Fibroblast of pulmonary artery (primary cell): ENCODE measurements at regions not wholly inside any gene's neighbourhood (a gene's known extent, or its start where the extent isn't known, plus 50 kb on each side); places are given as distances from the start of the nearest gene placed in this dataset.

ENCODE experiments used
- DNase-seq: peaks from one replicate; pipeline ENCODE4 v3.0.0-alpha.2; 2010; ENCODE audit warnings: low read depth
- H3K4me3 ChIP-seq: replicated peaks from 2 replicates; pipeline ENCODE4 v1.5.1; 2011; ENCODE audit warnings: low read depth, mild to moderate bottlenecking, control low read depth, low read length, moderate library complexity
- TF ChIP-seq, protein P1 (sequence below): IDR thresholded peaks from 2 replicates; pipeline ENCODE4 v1.5.1; 2011; ENCODE audit warnings: mild to moderate bottlenecking, control low read depth, low read length, inconsistent platforms; ENCODE audit errors: missing control alignments

DNA sequence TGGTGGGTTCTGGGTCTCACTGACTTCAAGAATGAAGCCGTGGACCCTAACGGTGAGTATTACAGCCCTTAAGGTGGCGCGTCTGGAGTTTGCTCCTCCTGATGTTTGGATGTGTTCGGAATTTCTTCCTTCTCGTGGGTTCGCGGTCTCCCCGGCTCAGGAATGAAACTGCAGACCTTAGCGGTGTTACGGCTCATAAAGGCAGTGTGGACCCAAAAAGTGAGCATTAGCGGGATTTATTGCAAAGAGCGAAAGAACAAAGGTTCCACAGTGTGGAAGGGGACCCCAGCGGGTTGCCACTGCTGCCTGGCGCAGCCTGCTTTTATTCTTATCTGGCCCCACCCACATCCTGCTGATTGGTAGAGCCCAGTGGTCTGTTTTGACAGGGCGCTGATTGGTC is 420.5 kb upstream of the BCHE start:
- no peak overlapping the region for H3K4me3 ChIP-seq
- TF ChIP-seq, protein P1, sequence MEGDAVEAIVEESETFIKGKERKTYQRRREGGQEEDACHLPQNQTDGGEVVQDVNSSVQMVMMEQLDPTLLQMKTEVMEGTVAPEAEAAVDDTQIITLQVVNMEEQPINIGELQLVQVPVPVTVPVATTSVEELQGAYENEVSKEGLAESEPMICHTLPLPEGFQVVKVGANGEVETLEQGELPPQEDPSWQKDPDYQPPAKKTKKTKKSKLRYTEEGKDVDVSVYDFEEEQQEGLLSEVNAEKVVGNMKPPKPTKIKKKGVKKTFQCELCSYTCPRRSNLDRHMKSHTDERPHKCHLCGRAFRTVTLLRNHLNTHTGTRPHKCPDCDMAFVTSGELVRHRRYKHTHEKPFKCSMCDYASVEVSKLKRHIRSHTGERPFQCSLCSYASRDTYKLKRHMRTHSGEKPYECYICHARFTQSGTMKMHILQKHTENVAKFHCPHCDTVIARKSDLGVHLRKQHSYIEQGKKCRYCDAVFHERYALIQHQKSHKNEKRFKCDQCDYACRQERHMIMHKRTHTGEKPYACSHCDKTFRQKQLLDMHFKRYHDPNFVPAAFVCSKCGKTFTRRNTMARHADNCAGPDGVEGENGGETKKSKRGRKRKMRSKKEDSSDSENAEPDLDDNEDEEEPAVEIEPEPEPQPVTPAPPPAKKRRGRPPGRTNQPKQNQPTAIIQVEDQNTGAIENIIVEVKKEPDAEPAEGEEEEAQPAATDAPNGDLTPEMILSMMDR = no peak
- no peak for DNase-seq

DNA sequence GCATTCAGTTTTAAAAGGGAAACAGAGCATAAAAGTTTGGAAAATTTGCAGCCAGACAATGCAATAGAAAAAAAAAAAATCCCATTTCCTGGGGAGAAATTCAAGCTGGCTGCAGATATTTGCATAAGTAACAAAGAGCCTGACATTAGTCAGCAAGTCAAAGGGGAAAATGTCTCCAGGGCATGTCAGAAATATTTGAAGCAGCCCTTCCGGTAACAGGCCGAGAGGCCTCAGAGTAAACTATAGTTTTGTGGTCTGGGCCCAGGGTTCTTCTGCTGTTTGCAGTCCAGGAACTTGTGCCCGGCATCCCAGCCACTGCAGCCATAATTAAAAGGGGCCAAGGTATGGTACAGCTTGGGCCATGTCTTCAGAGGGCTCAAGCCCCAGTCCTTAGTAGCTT is 411.6 kb upstream of the BCHE start:
- TF ChIP-seq, protein P1 = no peak
- no peak for DNase-seq
- no peak overlapping the region for H3K4me3 ChIP-seq

DNA sequence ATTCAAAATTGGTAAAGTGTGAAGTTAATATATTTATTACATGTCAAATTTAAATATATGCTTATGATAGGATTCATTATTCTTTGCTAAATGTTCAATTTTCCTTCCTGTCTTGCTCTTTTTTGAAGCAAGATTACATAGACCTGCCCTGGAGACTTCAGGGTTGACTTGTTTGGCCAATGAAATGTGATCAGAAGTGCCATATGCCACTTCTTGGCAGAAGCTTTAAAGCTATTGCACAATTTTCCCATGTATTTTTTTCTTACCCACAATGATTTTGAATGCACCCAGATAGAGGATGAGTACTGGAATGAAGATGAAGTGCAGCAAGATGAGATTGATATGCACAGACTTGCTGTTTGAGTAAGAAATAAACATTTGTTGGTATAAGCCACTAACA is 406.3 kb upstream of the BCHE start:
- no peak overlapping the region for H3K4me3 ChIP-seq
- DNase-seq = no peak
- TF ChIP-seq, protein P1 = no peak

DNA sequence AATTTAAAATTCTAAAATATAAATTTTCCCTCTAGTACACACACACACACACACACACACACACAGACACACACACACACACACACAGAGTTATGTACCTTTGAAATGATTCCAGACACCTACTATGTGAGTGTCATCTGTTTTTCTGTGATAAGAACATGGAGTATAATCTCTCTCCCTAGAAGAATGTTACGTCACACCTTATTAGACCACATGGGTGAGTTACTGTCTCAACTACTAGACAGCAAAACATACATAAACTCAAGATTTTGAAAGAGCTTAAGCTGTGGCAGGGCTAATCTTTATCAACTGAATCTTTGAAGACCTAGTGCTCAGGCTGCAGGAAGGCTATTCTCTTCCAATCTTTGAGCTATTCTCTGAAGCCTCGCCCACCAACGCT is 385.9 kb upstream of the BCHE start:
- H3K4me3 ChIP-seq = no peak overlapping the region
- TF ChIP-seq, protein P1 = no peak
- DNase-seq = no peak

DNA sequence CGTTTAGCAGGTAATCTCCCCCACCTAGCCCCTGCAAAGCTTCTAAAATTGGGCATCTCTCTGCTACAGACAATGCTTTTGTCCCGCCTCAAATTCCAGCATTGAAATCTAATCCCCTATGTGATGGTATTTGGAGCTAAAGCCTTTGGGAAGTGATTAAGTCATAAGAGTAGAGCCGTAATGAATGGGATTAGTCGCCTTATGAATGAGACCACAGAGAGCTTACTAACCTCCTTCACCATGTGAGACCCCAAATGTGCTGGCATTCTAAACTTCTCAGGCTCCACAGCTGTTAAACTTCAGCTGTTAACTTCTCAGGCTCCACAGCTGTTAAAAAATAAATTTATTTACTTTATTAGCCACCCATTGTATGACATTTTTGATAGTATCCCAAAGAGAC is 374.2 kb upstream of the BCHE start:
- TF ChIP-seq, protein P1 = no peak
- H3K4me3 ChIP-seq = no peak overlapping the region
- no peak for DNase-seq

DNA sequence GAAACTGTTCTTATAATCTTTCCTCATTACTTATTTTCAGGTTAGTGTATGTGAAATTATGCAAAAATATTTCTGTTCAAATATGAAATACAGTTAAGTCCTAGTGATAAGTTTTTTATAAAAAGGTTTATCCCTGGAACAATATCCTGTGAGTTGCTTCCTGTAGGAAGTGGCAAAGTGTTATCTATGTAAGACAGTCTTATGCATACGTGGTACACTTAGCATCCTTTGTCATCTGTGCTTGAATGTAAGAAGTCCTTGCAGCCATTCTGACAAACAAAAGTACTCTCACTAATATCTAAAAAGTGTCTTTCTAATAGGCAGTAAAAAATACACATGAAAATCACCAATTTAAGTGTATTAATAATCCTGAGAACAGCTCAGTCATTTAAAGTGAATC is 372.5 kb upstream of the BCHE start:
- no peak for DNase-seq
- TF ChIP-seq, protein P1 = no peak
- no peak overlapping the region for H3K4me3 ChIP-seq

DNA sequence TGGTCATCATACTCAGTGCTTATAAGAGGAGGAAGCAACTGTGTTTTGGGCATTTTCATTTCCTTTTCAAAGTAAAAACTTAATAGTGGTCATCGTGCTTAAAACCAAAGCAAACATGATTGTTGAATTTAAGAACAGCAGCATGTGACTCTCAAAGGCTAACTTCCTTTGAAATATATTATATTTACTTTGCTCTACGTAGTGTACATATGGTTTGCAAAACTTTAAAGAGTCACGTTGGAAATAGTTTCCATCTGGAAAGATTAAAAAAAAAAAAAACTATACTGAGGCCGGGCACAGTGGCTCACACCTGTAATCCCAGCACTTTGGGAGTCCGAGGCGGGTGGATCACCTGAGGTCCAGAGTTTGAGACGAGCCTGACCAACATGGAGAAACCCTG is 367.9 kb upstream of the BCHE start:
- TF ChIP-seq, protein P1 = no peak
- DNase-seq = no peak
- no peak overlapping the region for H3K4me3 ChIP-seq
